Uterus (tissue), 2 donors: ENCODE measurements at regions not wholly inside any gene's neighbourhood (a gene's known extent, or its start where the extent isn't known, plus 50 kb on each side); places are given as distances from the start of the nearest gene placed in this dataset.

Experiments used
- POLR2A ChIP-seq, 2 donors: fragments of 450-650 bp; IDR thresholded peaks; one replicate each; pipeline ENCODE4 v1.6.1; 2016; ENCODE audit warnings: antibody characterized with exemption in 2 of 2, mild to moderate bottlenecking in 1 of 2, moderate library complexity in 1 of 2
- TF ChIP-seq, protein P1 (sequence below), 4 experiments: fragments of 200-600 bp in 2 of 4; fragments of 450-650 bp in 2 of 4; sonication (generic) in 2 of 4; IDR thresholded peaks; one replicate each; pipeline ENCODE4 v1.5.1; 2016 to 2019; ENCODE audit warnings: antibody characterized with exemption in 4 of 4, mild to moderate bottlenecking in 2 of 4, moderate library complexity in 1 of 4

- TF ChIP-seq, protein P1, sequence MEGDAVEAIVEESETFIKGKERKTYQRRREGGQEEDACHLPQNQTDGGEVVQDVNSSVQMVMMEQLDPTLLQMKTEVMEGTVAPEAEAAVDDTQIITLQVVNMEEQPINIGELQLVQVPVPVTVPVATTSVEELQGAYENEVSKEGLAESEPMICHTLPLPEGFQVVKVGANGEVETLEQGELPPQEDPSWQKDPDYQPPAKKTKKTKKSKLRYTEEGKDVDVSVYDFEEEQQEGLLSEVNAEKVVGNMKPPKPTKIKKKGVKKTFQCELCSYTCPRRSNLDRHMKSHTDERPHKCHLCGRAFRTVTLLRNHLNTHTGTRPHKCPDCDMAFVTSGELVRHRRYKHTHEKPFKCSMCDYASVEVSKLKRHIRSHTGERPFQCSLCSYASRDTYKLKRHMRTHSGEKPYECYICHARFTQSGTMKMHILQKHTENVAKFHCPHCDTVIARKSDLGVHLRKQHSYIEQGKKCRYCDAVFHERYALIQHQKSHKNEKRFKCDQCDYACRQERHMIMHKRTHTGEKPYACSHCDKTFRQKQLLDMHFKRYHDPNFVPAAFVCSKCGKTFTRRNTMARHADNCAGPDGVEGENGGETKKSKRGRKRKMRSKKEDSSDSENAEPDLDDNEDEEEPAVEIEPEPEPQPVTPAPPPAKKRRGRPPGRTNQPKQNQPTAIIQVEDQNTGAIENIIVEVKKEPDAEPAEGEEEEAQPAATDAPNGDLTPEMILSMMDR (IDR thresholded peaks at IDR 0.05) = no peak
- TF ChIP-seq POLR2A (IDR thresholded peaks at IDR 0.05) = no peak
Observed at GRCh38 chr12:125852116-125852515, 786.9 kb downstream of the AACS start.
